Loucy (cell line): ENCODE measurements at regions not wholly inside any gene's neighbourhood (a gene's known extent, or its start where the extent isn't known, plus 50 kb on each side); places are given as distances from the start of the nearest gene placed in this dataset.
"Not testable (repeated sequence)": the region's sequence is repeated elsewhere in the genome, so short reads cannot be mapped to it uniquely, and the experiment has no call there.

Experiments
- H2AFZ ChIP-seq: fragments of 200-600 bp; sonication (generic); 2 replicates; pipeline ENCODE4 v1.6.0; 2016; ENCODE audit warnings: antibody characterized with exemption, mild to moderate bottlenecking, low read length, moderate library complexity
- H3F3A ChIP-seq: fragments of 200-600 bp; 2 replicates; pipeline ENCODE4 v1.6.0; 2016; ENCODE audit warnings: antibody characterized with exemption, low read depth, mild to moderate bottlenecking
- H3K27me3 ChIP-seq: fragments of 200-600 bp; sonication (generic); 2 replicates; pipeline ENCODE4 v1.6.1; 2014; ENCODE audit warnings: low read length, mild to moderate bottlenecking; ENCODE audit not compliant: insufficient read depth, poor library complexity, severe bottlenecking
- H3K36me3 ChIP-seq: fragments of 200-600 bp; sonication (generic); 2 replicates; pipeline ENCODE4 v1.6.1; 2016; ENCODE audit warnings: low read length; ENCODE audit not compliant: insufficient read depth
- H3K4me1 ChIP-seq: fragments of 200-600 bp; sonication (generic); 2 replicates; pipeline ENCODE4 v1.5.1; 2014; ENCODE audit warnings: low read length, mild to moderate bottlenecking; ENCODE audit not compliant: insufficient read depth, poor library complexity, severe bottlenecking
- H3K4me2 ChIP-seq: fragments of 200-600 bp; sonication (generic); 2 replicates; pipeline ENCODE4 v1.6.0; 2014; ENCODE audit warnings: antibody characterized with exemption, low read length, low read depth, mild to moderate bottlenecking; ENCODE audit not compliant: poor library complexity, severe bottlenecking
- H3K4me3 ChIP-seq: fragments of 200-600 bp; sonication (generic); 2 replicates; pipeline ENCODE4 v1.5.1; 2014; ENCODE audit warnings: low read length, mild to moderate bottlenecking, mixed read lengths; ENCODE audit not compliant: poor library complexity, severe bottlenecking
- H3K79me2 ChIP-seq: fragments of 200-600 bp; sonication (generic); 2 replicates; pipeline ENCODE4 v1.6.1; 2014; ENCODE audit warnings: low read length; ENCODE audit not compliant: insufficient read depth
- H3K9ac ChIP-seq: fragments of 200-600 bp; sonication (generic); 2 replicates; pipeline ENCODE4 v1.6.0; 2014; ENCODE audit warnings: mild to moderate bottlenecking, low read depth, low read length, moderate library complexity; ENCODE audit not compliant: poor library complexity, severe bottlenecking
- H3K9me2 ChIP-seq: fragments of 200-600 bp; sonication (generic); replicated peaks from 2 replicates; pipeline ENCODE4 v1.6.1; 2016; ENCODE audit warnings: low read depth, low read length, mixed read lengths
- H3K9me3 ChIP-seq: fragments of 200-600 bp; sonication (generic); 2 replicates; pipeline ENCODE4 v1.6.1; 2014; ENCODE audit warnings: mild to moderate bottlenecking, antibody characterized with exemption, low read length, low read depth; ENCODE audit not compliant: insufficient read depth
- H4K20me1 ChIP-seq: fragments of 200-600 bp; sonication (generic); 2 replicates; pipeline ENCODE4 v1.6.0; 2014; ENCODE audit warnings: antibody characterized with exemption, low read length, mild to moderate bottlenecking; ENCODE audit not compliant: insufficient read depth, poor library complexity, severe bottlenecking
- EZH2phosphoT487 ChIP-seq: fragments of 200-600 bp; IDR thresholded peaks from 2 replicates; pipeline ENCODE4 v1.6.1; 2018; ENCODE audit warnings: antibody characterized with exemption, mild to moderate bottlenecking, moderate library complexity, borderline replicate concordance
- TF ChIP-seq, protein P1 (sequence below): fragments of 200-600 bp; sonication (generic); conservative IDR thresholded peaks from 2 replicates; pipeline ENCODE4 v1.5.1; 2014; ENCODE audit warnings: mild to moderate bottlenecking, antibody characterized with exemption, low read length

DNA sequence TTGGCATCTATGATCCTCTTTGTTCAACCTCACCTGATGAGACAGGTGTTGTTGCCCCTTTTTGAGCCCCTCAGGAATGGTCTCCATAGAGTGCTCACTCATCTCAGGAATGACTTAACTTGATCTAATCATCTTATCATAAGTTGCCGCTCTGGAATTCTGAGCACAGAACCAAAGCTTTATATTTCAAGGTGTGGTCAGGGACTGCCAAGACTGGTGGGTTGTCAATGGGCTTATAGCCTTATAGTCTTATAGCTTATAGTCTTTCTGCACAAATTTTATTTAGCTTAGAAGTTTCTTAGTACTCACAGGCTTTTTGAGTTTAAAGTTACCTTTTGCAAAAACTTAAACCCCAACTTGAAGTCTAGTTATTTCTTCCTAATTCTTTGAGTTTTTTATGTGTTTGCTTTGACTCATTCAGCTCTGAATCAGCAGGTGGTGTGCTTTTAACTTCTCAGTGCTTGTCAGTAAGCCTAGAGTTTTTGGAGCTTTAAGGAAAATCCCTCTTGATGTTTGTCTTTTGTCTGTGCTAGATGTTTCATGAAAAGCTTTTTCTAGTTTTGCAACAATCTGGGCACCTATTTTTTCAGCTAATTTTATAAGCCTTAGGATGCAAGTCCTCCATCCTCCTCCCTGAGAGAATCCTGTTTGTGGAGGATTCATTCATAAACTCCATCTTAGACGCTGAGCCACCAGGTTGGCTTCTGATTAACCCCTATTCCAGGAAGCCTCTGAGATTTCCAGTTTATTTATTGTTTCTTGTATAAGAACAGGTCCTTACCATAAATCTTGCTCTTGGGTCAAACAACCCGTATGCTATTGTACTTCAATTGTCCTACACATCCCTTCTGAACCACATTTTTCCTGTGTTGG is 72.3 kb upstream of the SSTR4 start:
- no peaks in the 10 kb centered on the region for H3K79me2 ChIP-seq
- no peaks in the 10 kb centered on the region for H3K27me3 ChIP-seq
- no peaks in the 10 kb centered on the region for H3K36me3 ChIP-seq
- H3K9me2 ChIP-seq: no peaks in the 10 kb centered on the region
- no peak overlapping the region for H3K4me2 ChIP-seq
- no peaks in the 10 kb centered on the region for H3K9me3 ChIP-seq
- no peak overlapping the region for H3K4me3 ChIP-seq
- H3K4me1 ChIP-seq: no peaks in the 10 kb centered on the region
- H4K20me1 ChIP-seq: no peaks in the 10 kb centered on the region
- no peak for TF ChIP-seq EZH2phosphoT487
- TF ChIP-seq, protein P1, sequence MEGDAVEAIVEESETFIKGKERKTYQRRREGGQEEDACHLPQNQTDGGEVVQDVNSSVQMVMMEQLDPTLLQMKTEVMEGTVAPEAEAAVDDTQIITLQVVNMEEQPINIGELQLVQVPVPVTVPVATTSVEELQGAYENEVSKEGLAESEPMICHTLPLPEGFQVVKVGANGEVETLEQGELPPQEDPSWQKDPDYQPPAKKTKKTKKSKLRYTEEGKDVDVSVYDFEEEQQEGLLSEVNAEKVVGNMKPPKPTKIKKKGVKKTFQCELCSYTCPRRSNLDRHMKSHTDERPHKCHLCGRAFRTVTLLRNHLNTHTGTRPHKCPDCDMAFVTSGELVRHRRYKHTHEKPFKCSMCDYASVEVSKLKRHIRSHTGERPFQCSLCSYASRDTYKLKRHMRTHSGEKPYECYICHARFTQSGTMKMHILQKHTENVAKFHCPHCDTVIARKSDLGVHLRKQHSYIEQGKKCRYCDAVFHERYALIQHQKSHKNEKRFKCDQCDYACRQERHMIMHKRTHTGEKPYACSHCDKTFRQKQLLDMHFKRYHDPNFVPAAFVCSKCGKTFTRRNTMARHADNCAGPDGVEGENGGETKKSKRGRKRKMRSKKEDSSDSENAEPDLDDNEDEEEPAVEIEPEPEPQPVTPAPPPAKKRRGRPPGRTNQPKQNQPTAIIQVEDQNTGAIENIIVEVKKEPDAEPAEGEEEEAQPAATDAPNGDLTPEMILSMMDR: no peak
- no peak overlapping the region for H3K9ac ChIP-seq
- no peaks in the 10 kb centered on the region for H3F3A ChIP-seq
- no peak overlapping the region for H2AFZ ChIP-seq

DNA sequence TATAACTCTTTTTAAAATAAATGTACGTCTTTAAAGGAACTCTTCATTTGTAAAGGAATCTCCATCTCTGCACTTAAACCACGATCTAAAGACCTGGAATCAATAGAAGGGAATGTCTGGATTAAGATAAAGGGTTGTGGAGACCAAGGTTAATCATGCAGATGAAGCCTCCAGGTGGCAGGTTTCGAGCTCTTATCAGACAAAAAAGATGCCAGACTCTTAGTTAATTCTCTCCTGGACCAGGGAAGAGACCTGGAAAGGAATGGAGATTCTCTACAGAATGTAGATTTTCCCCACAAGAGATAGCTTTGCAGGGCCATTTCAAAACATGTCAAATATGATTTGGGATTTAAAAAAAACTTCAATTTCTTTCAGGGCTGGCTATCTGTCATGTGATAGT is 71.5 kb upstream of the SSTR4 start:
- Histone ChIP-seq H3K4me1 (no peaks in the 10 kb centered on the region), H3K79me2 (no peaks in the 10 kb centered on the region), H3K4me3 (no peak overlapping the region)

DNA sequence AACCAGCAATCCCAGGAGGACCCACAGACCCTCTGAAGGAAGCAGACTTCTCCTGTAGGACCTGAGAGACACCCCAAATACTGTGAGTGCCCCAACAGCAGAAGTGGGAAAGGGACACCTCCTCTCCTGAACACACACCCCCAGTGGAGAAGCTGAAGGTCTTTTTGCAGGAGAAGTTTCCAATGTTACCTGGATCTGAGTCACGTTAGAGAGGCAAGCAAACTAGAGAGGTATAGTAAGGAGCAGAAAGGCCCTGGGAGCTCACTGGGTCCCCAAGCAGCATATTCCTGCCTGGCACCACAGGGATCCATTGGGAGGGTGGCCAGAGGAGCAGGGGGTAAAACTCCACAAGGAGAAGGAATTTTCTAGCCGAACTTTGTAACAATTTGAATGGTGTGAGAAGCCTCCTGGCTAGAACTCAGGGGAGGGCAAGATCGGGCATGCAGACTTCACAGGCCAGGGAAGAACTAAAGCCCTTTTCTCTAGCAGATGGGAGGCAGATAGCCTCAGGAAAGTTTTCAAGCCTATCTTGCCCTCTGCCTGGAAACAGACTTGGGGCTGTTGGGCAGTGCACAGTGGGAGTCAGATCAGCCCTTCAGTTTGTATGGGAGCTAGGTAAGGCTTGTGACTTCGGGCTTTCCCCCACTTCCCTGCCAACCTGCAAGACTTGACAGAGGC is 68.2 kb upstream of the SSTR4 start:
- H4K20me1 ChIP-seq: no peaks in the 10 kb centered on the region
- H3K4me3 ChIP-seq: no peak overlapping the region
- H3K27me3 ChIP-seq: no peaks in the 10 kb centered on the region

More for the DNA sequence above, 71.5 kb upstream of the SSTR4 start:
- Histone ChIP-seq H3K27me3 (no peaks in the 10 kb centered on the region), H3K9me2 (no peaks in the 10 kb centered on the region), H2AFZ (no peak overlapping the region), H3F3A (no peaks in the 10 kb centered on the region), H3K9ac (no peak overlapping the region), H3K9me3 (no peaks in the 10 kb centered on the region), H4K20me1 (no peaks in the 10 kb centered on the region), H3K36me3 (no peaks in the 10 kb centered on the region), H3K4me2 (no peak overlapping the region)
- TF ChIP-seq EZH2phosphoT487: no peak
- TF ChIP-seq, protein P1: no peak

DNA sequence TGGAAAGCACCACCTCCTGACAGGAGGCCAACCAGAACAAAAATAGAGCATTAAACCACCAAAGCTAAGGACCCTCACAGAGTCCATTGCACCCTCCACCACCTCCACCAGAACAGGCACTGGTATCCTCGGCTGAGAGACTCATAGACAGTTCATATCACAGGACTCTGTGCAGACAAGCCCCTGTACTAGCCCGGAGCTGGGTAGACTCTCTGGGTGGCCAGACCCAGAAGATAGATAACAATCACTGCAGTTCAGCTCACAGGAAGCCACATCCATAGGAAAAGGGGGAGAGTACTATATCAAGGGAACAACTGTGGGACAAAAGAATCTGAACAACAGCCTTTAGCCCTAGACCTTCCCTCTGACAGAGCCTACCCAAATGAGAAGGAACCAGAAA is 67.4 kb upstream of the SSTR4 start:
- H3K9me3 ChIP-seq, H4K20me1 ChIP-seq, H3K9me2 ChIP-seq, H3K4me2 ChIP-seq, H3K79me2 ChIP-seq, H3K4me3 ChIP-seq, H3K4me1 ChIP-seq, H3K27me3 ChIP-seq, H3K9ac ChIP-seq, H3F3A ChIP-seq, H2AFZ ChIP-seq, H3K36me3 ChIP-seq: not testable (repeated sequence)

More for the DNA sequence above, 68.2 kb upstream of the SSTR4 start:
- Histone ChIP-seq H2AFZ (no peak overlapping the region), H3K9me2 (no peaks in the 10 kb centered on the region), H3K9ac (no peak overlapping the region), H3K9me3 (no peaks in the 10 kb centered on the region), H3K4me1 (no peaks in the 10 kb centered on the region), H3K36me3 (no peaks in the 10 kb centered on the region), H3F3A (no peaks in the 10 kb centered on the region), H3K79me2 (no peaks in the 10 kb centered on the region), H3K4me2 (no peak overlapping the region)
- TF ChIP-seq, protein P1: no peak
- TF ChIP-seq EZH2phosphoT487: no peak

DNA sequence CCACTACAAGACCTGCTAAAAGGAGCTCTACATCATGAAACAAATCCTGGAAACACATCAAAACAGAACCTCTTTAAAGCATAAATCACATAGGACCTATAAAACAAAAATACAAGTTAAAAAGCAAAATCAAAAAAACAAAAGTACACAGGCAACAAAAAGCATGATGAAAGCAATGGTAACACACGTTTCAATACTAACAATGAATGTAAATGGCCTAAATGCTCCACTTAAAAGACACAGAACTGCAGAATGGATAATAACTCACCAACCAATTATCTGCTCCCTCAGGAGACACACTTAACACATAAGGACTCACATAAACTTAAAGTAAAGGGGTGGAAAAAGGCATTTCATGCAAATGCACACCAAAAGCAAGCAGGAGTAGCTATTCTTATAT is 66.1 kb upstream of the SSTR4 start:
- H4K20me1 ChIP-seq, H3K79me2 ChIP-seq, H3K9ac ChIP-seq, H3K4me2 ChIP-seq, H3K27me3 ChIP-seq, H3F3A ChIP-seq, H3K4me3 ChIP-seq, H3K9me3 ChIP-seq, H3K9me2 ChIP-seq, H3K4me1 ChIP-seq, H2AFZ ChIP-seq, H3K36me3 ChIP-seq: not testable (repeated sequence)
